H1 (cell line): ENCODE measurements at regions not wholly inside any gene's neighbourhood (a gene's known extent, or its start where the extent isn't known, plus 50 kb on each side); places are given as distances from the start of the nearest gene placed in this dataset.

Experiments
- ATF2 ChIP-seq: IDR thresholded peaks from 2 replicates; pipeline ENCODE4 v1.6.1; 2012; ENCODE audit warnings: low read length, inconsistent platforms
- BRCA1 ChIP-seq: IDR thresholded peaks from 2 replicates; pipeline ENCODE4 v1.6.1; 2012; ENCODE audit warnings: low read depth, low read length, improper control_type of control experiment

DNA sequence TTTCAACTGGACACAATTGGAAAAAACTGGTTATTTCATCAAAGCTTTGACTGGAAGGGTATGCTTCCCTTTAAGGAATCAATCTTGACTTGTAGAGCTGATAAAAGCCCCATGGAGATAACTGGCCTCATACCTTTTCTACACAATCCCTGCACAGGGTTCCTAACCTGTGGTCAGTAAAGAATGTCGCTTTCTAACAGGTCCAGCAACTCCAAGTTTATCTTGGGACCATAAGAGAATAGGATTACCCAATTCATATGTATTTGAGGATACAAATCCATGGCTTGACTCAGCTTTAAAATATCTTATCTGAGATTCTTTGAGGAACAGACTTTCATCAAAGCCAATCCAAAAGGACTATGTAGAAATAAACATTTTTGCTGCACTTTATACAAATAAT is 1399.8 kb upstream of the PABPC4L start (continued):
- TF ChIP-seq BRCA1 (no peak), ATF2 (no peak)
